MCF 10A (cell line): ENCODE measurements at regions not wholly inside any gene's neighbourhood (a gene's known extent, or its start where the extent isn't known, plus 50 kb on each side); places are given as distances from the start of the nearest gene placed in this dataset.

Experiments
- BruUV-seq: library from RNA; stranded (reverse); fragments of 400-500 nt; replicated peaks from 2 replicates; lab custom pipeline; 2021; lab: Mats Ljungman, UMichigan
- CTCF ChIA-PET: fragments of 300-600 bp; sonication (Branson Sonifier 250); formaldehyde crosslinking; extraction: SDS; loops from one replicate; lab custom pipeline; 2021; ENCODE audit warnings: antibody characterized with exemption, inconsistent platforms; lab: Yijun Ruan, JAX
- POLR2A ChIA-PET: fragments of 300-600, 350-650 bp; sonication (Branson Sonifier 250); formaldehyde crosslinking; extraction: SDS; loops from one replicate; lab custom pipeline; 2020; ENCODE audit warnings: antibody characterized with exemption, inconsistent platforms; lab: Yijun Ruan, JAX
- DNase-seq: peaks from one replicate; pipeline ENCODE4 v3.0.0-alpha.2; 2018; ENCODE audit not compliant: unreplicated experiment
- H3K27ac Mint-ChIP-seq: one replicate; pipeline ENCODE4 v1.8.0; 2022; ENCODE audit warnings: mild to moderate bottlenecking, low read depth, mixed read lengths; ENCODE audit not compliant: unreplicated experiment
- H3K27me3 Mint-ChIP-seq: one replicate; pipeline ENCODE4 v1.8.0; 2022; ENCODE audit warnings: mixed read lengths; ENCODE audit not compliant: insufficient read depth, unreplicated experiment
- H3K36me3 Mint-ChIP-seq: one replicate; pipeline ENCODE4 v1.8.0; 2022; ENCODE audit warnings: mild to moderate bottlenecking, moderate library complexity, mixed read lengths; ENCODE audit not compliant: insufficient read depth, unreplicated experiment
- H3K4me1 Mint-ChIP-seq: one replicate; pipeline ENCODE4 v1.8.0; 2022; ENCODE audit warnings: mixed read lengths; ENCODE audit not compliant: insufficient read depth, unreplicated experiment
- H3K4me3 Mint-ChIP-seq: one replicate; pipeline ENCODE4 v1.8.0; 2022; ENCODE audit warnings: mild to moderate bottlenecking, moderate library complexity, mixed read lengths; ENCODE audit not compliant: unreplicated experiment
- H3K9me3 Mint-ChIP-seq: one replicate; pipeline ENCODE4 v1.8.0; 2022; ENCODE audit warnings: mixed read lengths; ENCODE audit not compliant: unreplicated experiment
- CTCF ChIP-seq: fragments of 200-600 bp; IDR thresholded peaks from one replicate; pipeline ENCODE4 v1.8.0; 2022; ENCODE audit warnings: antibody characterized with exemption, mild to moderate bottlenecking; ENCODE audit not compliant: unreplicated experiment
- intact Hi-C: fragments of 100-400 bp; cut with micrococcal nuclease; formaldehyde crosslinking; loops from 2 replicates; pipeline ENCODE4 v1.14.1; 2022

- intact Hi-C loops, result loop anchor here (10.0 kb wide), 2 partner anchors 115 to 425 kb away; no protein-coding TSS in a partner anchor
- BruUV-seq, result no TSS peak
- no peaks in the 10 kb centered on the region for H3K36me3 Mint-ChIP-seq
- ChIA-PET POLR2A (interaction anchor here (0.7 to 1.3 kb wide), 5 partner anchors 15 to 121 kb away, joined by 3 to 4 read pairs (median 3); no protein-coding TSS in a partner anchor), CTCF (interaction anchor here (0.5 to 12.9 kb wide), 23 partner anchors 8 to 342 kb away, joined by 3 to 356 read pairs (median 3); no protein-coding TSS in a partner anchor)
- H3K4me1 Mint-ChIP-seq, result peaks cover 19% of the 10 kb centered on the region
- peak overlapping the region; percentile 32 for H3K27ac Mint-ChIP-seq
- DNase-seq, result peak; percentile 64
- no peaks in the 10 kb centered on the region for H3K27me3 Mint-ChIP-seq
- H3K4me3 Mint-ChIP-seq, result no peak overlapping the region
- TF ChIP-seq CTCF, result peak; percentile 53
- no peaks in the 10 kb centered on the region for H3K9me3 Mint-ChIP-seq
Measured at GRCh38 chr2:121099329-121100290, 185.4 kb downstream of the TFCP2L1 start.

- TF ChIP-seq CTCF, result no peak
- intact Hi-C loops, result no loop called here
- peaks cover 11% of the 10 kb centered on the region for H3K4me1 Mint-ChIP-seq
- CTCF ChIA-PET, result interaction anchor here (0.5 to 12.9 kb wide), 12 partner anchors 10 to 647 kb away, joined by 3 to 356 read pairs (median 4); no protein-coding TSS in a partner anchor
- H3K27me3 Mint-ChIP-seq, result no peaks in the 10 kb centered on the region
- H3K9me3 Mint-ChIP-seq, result no peaks in the 10 kb centered on the region
- no peak for DNase-seq
- POLR2A ChIA-PET, result interaction anchor here (0.7 to 1.0 kb wide), 3 partner anchors 120 to 823 kb away, joined by 3 read pairs; no protein-coding TSS in a partner anchor
- no peaks in the 10 kb centered on the region for H3K36me3 Mint-ChIP-seq
- no TSS peak for BruUV-seq
- no peak overlapping the region for H3K4me3 Mint-ChIP-seq
- no peak overlapping the region for H3K27ac Mint-ChIP-seq
Measured at GRCh38 chr2:121101093-121101715, 183.8 kb downstream of the TFCP2L1 start.

- Mint-ChIP-seq H3K27me3 (no peaks in the 10 kb centered on the region), H3K36me3 (no peaks in the 10 kb centered on the region), H3K4me1 (peaks cover 11% of the 10 kb centered on the region), H3K9me3 (no peaks in the 10 kb centered on the region), H3K4me3 (no peak overlapping the region), H3K27ac (no peak overlapping the region)
- intact Hi-C loops, result no loop called here
- no peak for TF ChIP-seq CTCF
- POLR2A ChIA-PET, result interaction anchor here (0.7 kb wide), 1 partner anchor 423 kb away, joined by 3 read pairs; no protein-coding TSS in a partner anchor
- no TSS peak for BruUV-seq
- CTCF ChIA-PET, result interaction anchor here (0.7 to 12.9 kb wide), 4 partner anchors 9 to 255 kb away, joined by 3 to 356 read pairs (median 3); no protein-coding TSS in a partner anchor
- DNase-seq, result no peak
Measured at GRCh38 chr2:121102941-121103340, 182.1 kb downstream of the TFCP2L1 start.
